GM23338 (cell line): ENCODE measurements at regions not wholly inside any gene's neighbourhood (a gene's known extent, or its start where the extent isn't known, plus 50 kb on each side); places are given as distances from the start of the nearest gene placed in this dataset.

Experiments used
- ATAC-seq: fragments of 200-7000 bp; cut with Tn5 transposase; 3 replicates; pipeline ENCODE4 v1.9.1; 2020
- DNase-seq: peaks from one replicate; pipeline ENCODE4 v3.0.0-alpha.2; 2015; ENCODE audit warnings: low spot score
- H2AFZ ChIP-seq: fragments of 200-600 bp; sonication (generic); 2 replicates; pipeline ENCODE4 v1.8.0; 2016; ENCODE audit warnings: antibody characterized with exemption, mild to moderate bottlenecking, moderate library complexity
- H3F3A ChIP-seq: fragments of 200-600 bp; sonication (generic); replicated peaks from 2 replicates; pipeline ENCODE4 v1.8.0; 2017; ENCODE audit warnings: antibody characterized with exemption, mixed run types, low read depth
- H3K27ac ChIP-seq: fragments of 200-600 bp; sonication (generic); 2 replicates; pipeline ENCODE4 v1.6.1; 2016; ENCODE audit warnings: low read depth
- H3K27me3 ChIP-seq: fragments of 200-600 bp; sonication (generic); 2 replicates; pipeline ENCODE4 v1.8.0; 2016; ENCODE audit warnings: mild to moderate bottlenecking, mixed run types, moderate library complexity; ENCODE audit not compliant: insufficient read depth
- H3K36me3 ChIP-seq: fragments of 200-600 bp; sonication (generic); 2 replicates; pipeline ENCODE4 v1.8.0; 2016; ENCODE audit warnings: mild to moderate bottlenecking; ENCODE audit not compliant: insufficient read depth
- H3K4me1 ChIP-seq: fragments of 200-600 bp; sonication (generic); 2 replicates; pipeline ENCODE4 v1.8.0; 2016; ENCODE audit warnings: mild to moderate bottlenecking, moderate library complexity; ENCODE audit not compliant: insufficient read depth
- H3K4me2 ChIP-seq: fragments of 200-600 bp; sonication (generic); 2 replicates; pipeline ENCODE4 v1.7.1; 2017; ENCODE audit warnings: mixed run types
- H3K4me3 ChIP-seq: fragments of 200-600 bp; sonication (generic); 2 replicates; pipeline ENCODE4 v1.6.1; 2016; ENCODE audit warnings: mixed run types
- H3K79me2 ChIP-seq: fragments of 200-600 bp; sonication (generic); replicated peaks from 2 replicates; pipeline ENCODE4 v1.8.0; 2017; ENCODE audit warnings: mild to moderate bottlenecking; ENCODE audit not compliant: insufficient read depth
- H3K9me2 ChIP-seq: fragments of 200-600 bp; sonication (generic); 2 replicates; pipeline ENCODE4 v1.8.0; 2017; ENCODE audit not compliant: insufficient read depth
- H4K20me1 ChIP-seq: fragments of 200-600 bp; sonication (generic); replicated peaks from 2 replicates; pipeline ENCODE4 v1.8.0; 2017; ENCODE audit warnings: mild to moderate bottlenecking; ENCODE audit not compliant: insufficient read depth
- H3K27ac Mint-ChIP-seq: 2 replicates; pipeline ENCODE4 v1.8.0; 2020; ENCODE audit warnings: inconsistent platforms, mild to moderate bottlenecking, moderate library complexity, mixed read lengths
- H3K27me3 Mint-ChIP-seq: 3 replicates; pipeline ENCODE4 v1.8.0; 2022; ENCODE audit warnings: low read depth, mild to moderate bottlenecking, moderate library complexity, mixed read lengths, inconsistent platforms; ENCODE audit not compliant: insufficient read depth, poor library complexity
- H3K36me3 Mint-ChIP-seq: 3 replicates; pipeline ENCODE4 v1.8.0; 2021; ENCODE audit warnings: low read depth, mild to moderate bottlenecking, inconsistent platforms, moderate library complexity, mixed read lengths
- H3K4me1 Mint-ChIP-seq: 3 replicates; pipeline ENCODE4 v1.8.0; 2020; ENCODE audit warnings: mild to moderate bottlenecking, inconsistent platforms, mixed read lengths
- H3K4me3 Mint-ChIP-seq: 3 replicates; pipeline ENCODE4 v1.8.0; 2021; ENCODE audit warnings: moderate library complexity, mild to moderate bottlenecking, inconsistent platforms, mixed read lengths
- H3K9me3 Mint-ChIP-seq: 3 replicates; pipeline ENCODE4 v1.8.0; 2020; ENCODE audit warnings: moderate library complexity, mild to moderate bottlenecking, inconsistent platforms, mixed read lengths
- CREB1 ChIP-seq: fragments of 250-450 bp; sonication (Bioruptor Pico); IDR thresholded peaks from 2 replicates; pipeline ENCODE4 v1.5.0; 2020; ENCODE audit warnings: low read depth, mild to moderate bottlenecking, moderate library complexity
- CTCF ChIP-seq, 2 experiments: fragments of 200-600 bp in 1 of 2; sonication (generic) in 1 of 2; conservative IDR thresholded peaks; 2 replicates each; pipeline versions ENCODE4 v1.5.1 to v1.6.1; 2016 to 2017; ENCODE audit warnings: antibody characterized with exemption in 2 of 2, low read depth in 2 of 2, mild to moderate bottlenecking in 2 of 2, moderate library complexity in 1 of 2
- EZH2phosphoT487 ChIP-seq: fragments of 200-600 bp; sonication (generic); IDR thresholded peaks from one replicate; pipeline ENCODE4 v1.8.1; 2018; ENCODE audit warnings: antibody characterized with exemption; ENCODE audit not compliant: unreplicated experiment
- JUNB ChIP-seq: IDR thresholded peaks from one replicate; pipeline ENCODE4 v1.6.1; 2016; ENCODE audit warnings: antibody characterized with exemption; ENCODE audit not compliant: unreplicated experiment
- NANOG ChIP-seq: IDR thresholded peaks from 2 replicates; pipeline ENCODE4 v1.6.1; 2016; ENCODE audit warnings: antibody characterized with exemption, borderline replicate concordance
- POLR2AphosphoS5 ChIP-seq: IDR thresholded peaks from 2 replicates; pipeline ENCODE4 v1.6.1; 2016; ENCODE audit warnings: antibody characterized with exemption, low read depth
- REST ChIP-seq: IDR thresholded peaks from one replicate; pipeline ENCODE4 v1.6.1; 2018; ENCODE audit warnings: antibody characterized with exemption; ENCODE audit not compliant: unreplicated experiment
- ZNF114 ChIP-seq: fragments of 250-450 bp; sonication (Bioruptor Pico); IDR thresholded peaks from 2 replicates; pipeline ENCODE4 v1.5.0; 2020; ENCODE audit warnings: mild to moderate bottlenecking, moderate library complexity
- ZNF331 ChIP-seq: fragments of 250-450 bp; sonication (Bioruptor Pico); IDR thresholded peaks from 2 replicates; pipeline ENCODE4 v1.5.0; 2020; ENCODE audit warnings: low read depth, mild to moderate bottlenecking, moderate library complexity
- ZNF462 ChIP-seq: fragments of 250-450 bp; sonication (Bioruptor Pico); IDR thresholded peaks from 2 replicates; pipeline ENCODE4 v1.5.0; 2020; ENCODE audit warnings: mild to moderate bottlenecking, moderate library complexity

GRCh38 chr1:221621683-221622082 is 120.2 kb downstream of the DUSP10 start:
- Mint-ChIP-seq H3K36me3 (no peaks in the 10 kb centered on the region), H3K27me3 (no peaks in the 10 kb centered on the region), H3K9me3 (no peaks in the 10 kb centered on the region; the same call in 2 of the 3 replicates), H3K4me3 (no peak overlapping the region), H3K4me1 (peaks cover 5% of the 10 kb centered on the region; the same call in 2 of the 3 replicates), H3K27ac (no peak overlapping the region)
- no peak overlapping the region for H3K27ac ChIP-seq
- 0 out of 2 replicates have a peak, but pooled peaks cover 8% of the 10 kb centered on the region for H3K9me2 ChIP-seq
- H3K36me3 ChIP-seq: no peaks in the 10 kb centered on the region
- ATAC-seq (no peak), DNase-seq (no peak)
- H2AFZ ChIP-seq: no peak overlapping the region
- no peaks in the 10 kb centered on the region for H4K20me1 ChIP-seq
- no peak for TF ChIP-seq REST
- TF ChIP-seq JUNB: no peak
- no peak for TF ChIP-seq ZNF114 (CRISPR knock-in tag)
- TF ChIP-seq CTCF (conservative IDR thresholded peaks at IDR 0.05; ENCODE audit: low read depth in 2 of 2): no peak
- TF ChIP-seq POLR2AphosphoS5: no peak
- TF ChIP-seq ZNF462 (CRISPR knock-in tag): no peak
- TF ChIP-seq CREB1 (CRISPR knock-in tag): no peak
- no peak for TF ChIP-seq NANOG
- no peak for TF ChIP-seq EZH2phosphoT487
- TF ChIP-seq ZNF331 (CRISPR knock-in tag): no peak
- no peaks in the 10 kb centered on the region for H3K79me2 ChIP-seq
- H3K27me3 ChIP-seq: no peaks in the 10 kb centered on the region
- H3K4me3 ChIP-seq: no peak overlapping the region
- no peak overlapping the region for H3K4me2 ChIP-seq
- H3F3A ChIP-seq: no peaks in the 10 kb centered on the region
- no peaks in the 10 kb centered on the region; the same call in 1 of the 2 replicates for H3K4me1 ChIP-seq
